ENCODE measurements at regions not wholly inside any gene's neighbourhood (a gene's known extent, or its start where the extent isn't known, plus 50 kb on each side); places are given as distances from the start of the nearest gene placed in this dataset.

GRCh38 chr2:224650815-224651439 is 65.2 kb downstream of the CCDC195 start:
- in situ Hi-C loops (cut with MboI; ENCODE audit: low sequenced_read_pairs): no loop called here

- in situ Hi-C loops (cut with MboI; ENCODE audit: low sequenced_read_pairs): loop anchor here (10.0 kb wide), 2 partner anchors 283 to 663 kb away; no protein-coding TSS in a partner anchor
Measured at GRCh38 chr2:224647684-224648083, 62.5 kb upstream of the CUL3 start.

- in situ Hi-C loops (cut with MboI; ENCODE audit: low sequenced_read_pairs): loop anchor here (10.0 kb wide), 2 partner anchors 282 to 662 kb away; no protein-coding TSS in a partner anchor
Measured at GRCh38 chr2:224646242-224646846, 61.2 kb upstream of the CUL3 start.

GRCh38 chr2:224645722-224646121 is 60.6 kb upstream of the CUL3 start:
- in situ Hi-C loops (cut with MboI; ENCODE audit: low sequenced_read_pairs): loop anchor here (10.0 kb wide), 2 partner anchors 281 to 661 kb away; no protein-coding TSS in a partner anchor

GRCh38 chr2:224640679-224641078 is 55.5 kb upstream of the CUL3 start:
- in situ Hi-C loops (cut with MboI; ENCODE audit: low sequenced_read_pairs): loop anchor here (10.0 kb wide), 2 partner anchors 276 to 656 kb away; no protein-coding TSS in a partner anchor

- in situ Hi-C loops (cut with MboI; ENCODE audit: low sequenced_read_pairs): no loop called here
Measured at GRCh38 chr2:224638301-224638823, 53.2 kb upstream of the CUL3 start.
